ENCODE measurements at regions not wholly inside any gene's neighbourhood (a gene's known extent, or its start where the extent isn't known, plus 50 kb on each side); places are given as distances from the start of the nearest gene placed in this dataset.

GRCh38 chr2:67135208-67135607 is 261.9 kb upstream of the ETAA1 start:
- H3K4me3 ChIP-seq (ENCODE audit: low read depth, low read length), result no peak overlapping the region
- no peak for TF ChIP-seq CTCF (IDR thresholded peaks at IDR 0.05; ENCODE audit: control insufficient read depth, extremely low read depth, insufficient read depth)
- no peak for DNase-seq (ENCODE audit: low read depth)

GRCh38 chr2:67137699-67138098 is 259.4 kb upstream of the ETAA1 start:
- DNase-seq (ENCODE audit: low read depth), result no peak
- no peak overlapping the region for H3K4me3 ChIP-seq (ENCODE audit: low read depth, low read length)
- TF ChIP-seq CTCF (IDR thresholded peaks at IDR 0.05; ENCODE audit: control insufficient read depth, extremely low read depth, insufficient read depth), result no peak

GRCh38 chr2:67142071-67142470 is 255.1 kb upstream of the ETAA1 start:
- no peak overlapping the region for H3K4me3 ChIP-seq (ENCODE audit: low read depth, low read length)
- DNase-seq (ENCODE audit: low read depth), result no peak
- TF ChIP-seq CTCF (IDR thresholded peaks at IDR 0.05; ENCODE audit: control insufficient read depth, extremely low read depth, insufficient read depth), result no peak

- no peak for DNase-seq (ENCODE audit: low read depth)
- TF ChIP-seq CTCF (IDR thresholded peaks at IDR 0.05; ENCODE audit: control insufficient read depth, extremely low read depth, insufficient read depth), result no peak
- H3K4me3 ChIP-seq (ENCODE audit: low read depth, low read length), result no peak overlapping the region
Observed at GRCh38 chr2:67142741-67143140, 254.4 kb upstream of the ETAA1 start.

GRCh38 chr2:67145851-67146250 is 251.3 kb upstream of the ETAA1 start:
- TF ChIP-seq CTCF (IDR thresholded peaks at IDR 0.05; ENCODE audit: control insufficient read depth, extremely low read depth, insufficient read depth), result no peak
- no peak for DNase-seq (ENCODE audit: low read depth)

GRCh38 chr2:67156796-67157195 is 240.3 kb upstream of the ETAA1 start:
- DNase-seq (ENCODE audit: low read depth), result no peak
- TF ChIP-seq CTCF (IDR thresholded peaks at IDR 0.05; ENCODE audit: control insufficient read depth, extremely low read depth, insufficient read depth), result no peak
- H3K4me3 ChIP-seq (ENCODE audit: low read depth, low read length), result no peak overlapping the region

More at GRCh38 chr2:67145851-67146250, 251.3 kb upstream of the ETAA1 start:
- no peak overlapping the region for H3K4me3 ChIP-seq (ENCODE audit: low read depth, low read length)

- no peak overlapping the region for H3K4me3 ChIP-seq (ENCODE audit: low read depth, low read length)
- TF ChIP-seq CTCF (IDR thresholded peaks at IDR 0.05; ENCODE audit: control insufficient read depth, extremely low read depth, insufficient read depth), result no peak
- no peak for DNase-seq (ENCODE audit: low read depth)
Observed at GRCh38 chr2:67158718-67159117, 238.4 kb upstream of the ETAA1 start.

Data from LNCaP clone FGC (cell line).